Left lobe of liver (tissue), 2 donors: ENCODE measurements at regions not wholly inside any gene's neighbourhood (a gene's known extent, or its start where the extent isn't known, plus 50 kb on each side); places are given as distances from the start of the nearest gene placed in this dataset.

Experiments used
- ATAC-seq: fragments of 200-7000 bp; cut with Tn5 transposase; one replicate; pipeline ENCODE4 v1.9.1; 2020; ENCODE audit warnings: mild to moderate bottlenecking, moderate library complexity
- DNase-seq: peaks from one replicate; pipeline ENCODE4 v3.0.0-alpha.2; 2020; ENCODE audit warnings: low spot score
- donor health status: DM: no; HTN: no; CAD: no; lungs with moderate emphysema.
- donor health status: DM: no; HTN: yes; CAD: no.

GRCh38 chr5:68406767-68407241 lies 191.2 kb downstream of the PIK3R1 start:
- peak; percentile 67 for DNase-seq

GRCh38 chr5:68407311-68408239 lies 192.0 kb downstream of the PIK3R1 start:
- ATAC-seq: no peak
- DNase-seq: no peak

More at GRCh38 chr5:68406767-68407241, 191.2 kb downstream of the PIK3R1 start:
- peak; percentile 98 for ATAC-seq

- no peak for ATAC-seq
Measured at GRCh38 chr5:68408345-68408871, 192.9 kb downstream of the PIK3R1 start.

GRCh38 chr5:68409259-68409658 lies 193.7 kb downstream of the PIK3R1 start:
- DNase-seq (no peak), ATAC-seq (no peak)

More at GRCh38 chr5:68408345-68408871, 192.9 kb downstream of the PIK3R1 start:
- DNase-seq: no peak

GRCh38 chr5:68411161-68411560 lies 195.6 kb downstream of the PIK3R1 start:
- DNase-seq (no peak), ATAC-seq (no peak)

GRCh38 chr5:68415177-68416085 lies 199.9 kb downstream of the PIK3R1 start:
- DNase-seq (no peak), ATAC-seq (peak; percentile 29)

GRCh38 chr5:68416714-68417113 lies 201.2 kb downstream of the PIK3R1 start:
- ATAC-seq: no peak

GRCh38 chr5:68418201-68418600 lies 202.6 kb downstream of the PIK3R1 start:
- DNase-seq: no peak
- ATAC-seq: no peak

More at GRCh38 chr5:68416714-68417113, 201.2 kb downstream of the PIK3R1 start:
- no peak for DNase-seq

GRCh38 chr5:68418680-68419079 lies 203.1 kb downstream of the PIK3R1 start:
- ATAC-seq (no peak), DNase-seq (no peak)

GRCh38 chr5:68419081-68419636 lies 203.6 kb downstream of the PIK3R1 start:
- DNase-seq (no peak), ATAC-seq (no peak)

GRCh38 chr5:68419637-68420452 lies 204.3 kb downstream of the PIK3R1 start:
- peak; percentile 60 for ATAC-seq
- no peak for DNase-seq

- DNase-seq (no peak), ATAC-seq (peak; percentile 23)
Measured at GRCh38 chr5:68420476-68421344, 205.2 kb downstream of the PIK3R1 start.

GRCh38 chr5:68421485-68422220 lies 206.1 kb downstream of the PIK3R1 start:
- DNase-seq (no peak), ATAC-seq (no peak)

GRCh38 chr5:68423154-68423811 lies 207.7 kb downstream of the PIK3R1 start:
- DNase-seq (no peak), ATAC-seq (no peak)

GRCh38 chr5:68424799-68425537 lies 209.4 kb downstream of the PIK3R1 start:
- ATAC-seq (peak; percentile 19), DNase-seq (no peak)

GRCh38 chr5:68426586-68426985 lies 211.0 kb downstream of the PIK3R1 start:
- ATAC-seq (no peak), DNase-seq (no peak)

GRCh38 chr5:68428231-68428811 lies 212.8 kb downstream of the PIK3R1 start:
- ATAC-seq (no peak), DNase-seq (no peak)
